ENCODE measurements at regions not wholly inside any gene's neighbourhood (a gene's known extent, or its start where the extent isn't known, plus 50 kb on each side); places are given as distances from the start of the nearest gene placed in this dataset.

- peaks cover 0 to 5% of the 10 kb centered on the region in 2 donors for H3K9me3 Mint-ChIP-seq
- no peak overlapping the region for H3K27ac Mint-ChIP-seq
- H3K36me3 Mint-ChIP-seq (ENCODE audit: insufficient read depth in 2 of 2) = peaks cover 0 to 2% of the 10 kb centered on the region in 2 donors
- ATAC-seq (replicated peaks in 1 of 2) (no peak), DNase-seq (no peak)
- H3K4me1 Mint-ChIP-seq (ENCODE audit: low read depth) = no peaks in the 10 kb centered on the region
- H3K4me3 Mint-ChIP-seq = no peak overlapping the region
- H3K27me3 Mint-ChIP-seq (ENCODE audit: low read depth) = peaks cover 6% of the 10 kb centered on the region
Measured at GRCh38 chr12:61860451-61860850, 399.8 kb upstream of the USP15 start.

- no peak for DNase-seq
- ATAC-seq (replicated peaks in 1 of 2) = no peak
- Mint-ChIP-seq H3K4me1 (ENCODE audit: low read depth) (no peaks in the 10 kb centered on the region), H3K36me3 (ENCODE audit: insufficient read depth in 2 of 2) (peaks cover 0 to 2% of the 10 kb centered on the region in 2 donors), H3K27ac (no peak overlapping the region), H3K27me3 (ENCODE audit: low read depth) (peaks cover 6% of the 10 kb centered on the region), H3K4me3 (no peak overlapping the region), H3K9me3 (peaks cover 0 to 4% of the 10 kb centered on the region in 2 donors)
Measured at GRCh38 chr12:61862986-61863385, 397.2 kb upstream of the USP15 start.

DNA sequence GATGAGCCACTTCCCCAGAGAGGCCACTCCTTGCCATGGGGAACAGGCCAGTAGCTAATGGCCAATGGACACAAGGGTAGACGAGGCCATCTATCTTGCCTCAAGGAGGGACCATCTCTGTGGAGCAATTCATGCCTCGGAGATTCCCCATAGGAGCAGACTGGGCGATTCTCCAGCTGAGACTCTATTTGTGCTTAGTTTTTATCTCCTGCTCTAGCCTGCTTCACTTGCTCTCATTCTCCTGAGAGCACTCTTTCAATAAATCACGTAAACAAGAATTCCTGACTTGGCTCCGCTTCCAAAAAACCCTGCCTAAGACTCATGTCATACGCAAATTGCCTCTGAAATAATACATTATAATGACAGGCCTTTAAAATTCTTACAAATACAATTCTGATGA lies 396.4 kb upstream of the USP15 start:
- Mint-ChIP-seq H3K27ac (no peak overlapping the region), H3K4me1 (ENCODE audit: low read depth) (no peaks in the 10 kb centered on the region), H3K9me3 (peaks cover 0 to 4% of the 10 kb centered on the region in 2 donors), H3K27me3 (ENCODE audit: low read depth) (peaks cover 6% of the 10 kb centered on the region), H3K4me3 (no peak overlapping the region), H3K36me3 (ENCODE audit: insufficient read depth in 2 of 2) (peaks cover 0 to 2% of the 10 kb centered on the region in 2 donors)
- ATAC-seq (replicated peaks in 1 of 2) (no peak), DNase-seq (no peak)

DNA sequence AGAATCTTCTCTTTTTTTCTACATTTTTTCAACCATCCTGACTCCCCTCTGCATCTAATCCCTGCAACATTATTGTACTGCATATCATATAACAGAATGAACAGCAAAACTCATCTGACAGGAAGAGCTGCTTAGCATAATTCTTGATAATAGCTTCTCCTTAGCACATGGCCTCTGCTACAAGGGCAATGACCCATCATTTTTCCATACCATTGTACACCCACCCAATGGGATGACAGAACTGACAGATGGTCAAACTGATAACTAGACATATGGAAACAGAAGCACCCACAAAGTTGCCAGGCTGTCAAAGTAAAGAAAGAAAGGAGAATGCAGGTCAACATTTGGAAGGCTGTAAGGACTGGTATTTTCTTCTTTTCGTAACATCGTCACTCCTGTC lies 390.4 kb upstream of the USP15 start:
- no peaks in the 10 kb centered on the region for H3K36me3 Mint-ChIP-seq (ENCODE audit: insufficient read depth in 2 of 2)
- no peaks in the 10 kb centered on the region for H3K9me3 Mint-ChIP-seq
- ATAC-seq (replicated peaks in 1 of 2) (no peak), DNase-seq (no peak)
- no peaks in the 10 kb centered on the region for H3K4me1 Mint-ChIP-seq (ENCODE audit: low read depth)
- no peaks in the 10 kb centered on the region for H3K27me3 Mint-ChIP-seq (ENCODE audit: low read depth)
- H3K27ac Mint-ChIP-seq = no peak overlapping the region
- no peak overlapping the region for H3K4me3 Mint-ChIP-seq

DNA sequence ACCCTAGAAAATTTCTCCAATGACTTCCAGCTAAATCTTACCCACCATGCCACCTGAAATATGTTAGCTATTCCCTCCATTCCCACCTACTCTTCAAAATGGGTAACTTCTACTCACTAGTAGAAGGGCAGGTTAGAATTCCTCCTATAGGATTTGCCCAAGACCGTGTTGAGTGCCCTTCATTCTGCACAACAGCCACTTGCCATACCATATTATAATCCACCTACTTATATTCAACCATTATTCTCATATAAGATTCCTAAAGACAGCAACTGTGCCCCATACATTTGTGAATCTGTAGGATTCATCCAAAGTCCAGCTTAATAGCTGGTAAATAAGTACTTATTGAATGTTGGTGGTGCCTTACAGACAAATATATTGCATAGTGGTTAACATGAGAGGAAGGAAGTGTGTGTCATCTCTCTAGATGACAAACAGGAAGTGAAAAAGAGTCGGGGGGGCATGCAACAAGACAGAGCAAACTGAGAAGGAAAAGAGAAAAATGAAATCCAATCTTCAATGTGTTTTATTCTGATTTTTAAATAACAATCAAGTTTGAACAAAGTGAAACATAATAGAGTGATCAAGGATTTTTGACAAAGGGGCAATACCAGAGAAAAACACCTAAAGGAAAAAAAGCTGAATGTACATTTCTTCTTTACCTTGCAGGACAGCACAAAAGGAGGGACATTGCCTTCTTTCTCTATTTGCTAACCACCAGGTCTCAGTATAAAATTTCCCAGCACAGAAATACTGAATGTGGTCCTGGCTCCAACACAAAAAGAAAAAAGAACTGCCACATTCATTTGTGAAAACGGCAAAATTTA lies 389.3 kb upstream of the USP15 start:
- H3K9me3 Mint-ChIP-seq = no peaks in the 10 kb centered on the region
- no peaks in the 10 kb centered on the region for H3K4me1 Mint-ChIP-seq (ENCODE audit: low read depth)
- H3K36me3 Mint-ChIP-seq (ENCODE audit: insufficient read depth in 2 of 2) = no peaks in the 10 kb centered on the region
- ATAC-seq (replicated peaks in 1 of 2) (peak; percentile 74 to 84), DNase-seq (peak; percentile 7 to 14)
- H3K27me3 Mint-ChIP-seq (ENCODE audit: low read depth) = no peaks in the 10 kb centered on the region
- no peak overlapping the region for H3K4me3 Mint-ChIP-seq
- no peak overlapping the region for H3K27ac Mint-ChIP-seq

DNA sequence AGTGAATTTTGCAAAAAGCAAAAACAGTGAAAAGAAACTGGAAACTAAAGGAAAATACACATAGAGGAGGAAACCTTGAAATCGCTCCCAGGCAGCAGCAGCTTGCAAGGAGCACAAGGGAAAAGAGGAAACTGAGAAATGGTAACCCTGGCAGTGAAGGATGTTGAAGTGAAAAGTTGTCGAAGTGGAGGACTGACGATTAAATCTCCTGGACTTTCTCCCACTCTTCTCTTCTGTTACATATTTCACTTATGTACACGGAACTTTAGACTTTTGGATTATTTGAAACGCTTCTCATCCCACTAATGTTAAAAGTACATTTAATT lies 388.8 kb upstream of the USP15 start:
- DNase-seq (no peak), ATAC-seq (replicated peaks in 1 of 2) (no peak)
- Mint-ChIP-seq H3K27ac (no peak overlapping the region), H3K27me3 (ENCODE audit: low read depth) (no peaks in the 10 kb centered on the region), H3K4me1 (ENCODE audit: low read depth) (no peaks in the 10 kb centered on the region), H3K9me3 (no peaks in the 10 kb centered on the region), H3K36me3 (ENCODE audit: insufficient read depth in 2 of 2) (no peaks in the 10 kb centered on the region), H3K4me3 (no peak overlapping the region)

- DNase-seq = no peak
- no peaks in the 10 kb centered on the region for H3K27me3 Mint-ChIP-seq (ENCODE audit: low read depth)
- ATAC-seq (replicated peaks in 1 of 2) = no peak
- H3K36me3 Mint-ChIP-seq (ENCODE audit: insufficient read depth in 2 of 2) = no peaks in the 10 kb centered on the region
- no peak overlapping the region for H3K4me3 Mint-ChIP-seq
- peaks cover 0 to 2% of the 10 kb centered on the region in 2 donors for H3K9me3 Mint-ChIP-seq
- H3K4me1 Mint-ChIP-seq (ENCODE audit: low read depth) = no peaks in the 10 kb centered on the region
- H3K27ac Mint-ChIP-seq = no peak overlapping the region
Measured at GRCh38 chr12:61879229-61879628, 381.0 kb upstream of the USP15 start.

DNA sequence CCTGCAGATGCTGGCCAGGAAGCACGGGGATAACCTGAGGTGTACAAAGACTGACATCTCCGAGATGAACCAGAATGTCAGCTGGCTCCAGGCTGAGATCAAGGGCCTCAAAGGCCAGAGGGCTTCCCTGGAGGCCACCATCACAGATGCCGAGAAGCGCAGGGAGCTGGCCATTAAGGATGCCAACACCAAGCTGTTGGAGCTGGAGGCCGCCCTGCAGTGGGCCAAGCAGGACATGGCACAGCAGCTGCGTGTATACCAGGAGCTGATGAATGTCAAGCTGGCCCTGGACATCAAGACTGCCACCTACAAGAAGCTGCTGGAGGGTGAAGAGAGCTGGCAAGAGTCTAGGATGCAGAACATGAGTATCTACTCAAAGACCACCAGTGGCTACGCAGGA lies 380.0 kb upstream of the USP15 start:
- Mint-ChIP-seq H3K9me3 (peaks cover 0 to 2% of the 10 kb centered on the region in 2 donors), H3K27ac (no peak overlapping the region), H3K36me3 (ENCODE audit: insufficient read depth in 2 of 2) (no peaks in the 10 kb centered on the region), H3K4me3 (no peak overlapping the region), H3K27me3 (ENCODE audit: low read depth) (no peaks in the 10 kb centered on the region), H3K4me1 (ENCODE audit: low read depth) (no peaks in the 10 kb centered on the region)
- no peak for DNase-seq
- ATAC-seq (replicated peaks in 1 of 2) = no peak

GRCh38 chr12:61891632-61892031 lies 368.6 kb upstream of the USP15 start:
- Mint-ChIP-seq H3K4me1 (ENCODE audit: low read depth) (no peaks in the 10 kb centered on the region), H3K27ac (no peak overlapping the region), H3K9me3 (peaks cover 2% of the 10 kb centered on the region in 2 donors), H3K4me3 (no peak overlapping the region), H3K36me3 (ENCODE audit: insufficient read depth in 2 of 2) (no peaks in the 10 kb centered on the region), H3K27me3 (ENCODE audit: low read depth) (no peaks in the 10 kb centered on the region)
- ATAC-seq (replicated peaks in 1 of 2) (no peak), DNase-seq (no peak)

DNA sequence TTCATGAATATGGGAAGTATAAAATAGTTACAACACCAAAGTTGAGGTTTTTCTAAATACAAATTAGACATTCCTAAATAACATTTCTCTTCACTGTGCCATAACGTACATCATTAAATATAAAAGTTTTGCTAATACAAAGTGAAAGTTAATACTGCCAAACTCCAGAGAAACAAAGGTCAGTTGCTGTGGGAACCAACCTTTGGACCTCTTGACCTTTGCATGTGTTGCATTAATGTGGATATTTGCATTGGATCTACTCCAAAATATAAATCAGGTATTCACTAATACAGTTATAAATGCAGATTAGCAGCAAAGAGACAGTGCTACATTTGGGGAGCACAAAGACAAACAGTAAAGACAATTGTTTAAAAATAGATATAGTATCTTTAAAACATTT lies 366.0 kb upstream of the USP15 start:
- Mint-ChIP-seq H3K36me3 (ENCODE audit: insufficient read depth in 2 of 2) (peaks cover 3 to 5% of the 10 kb centered on the region in 2 donors), H3K9me3 (peaks cover 7% of the 10 kb centered on the region in 2 donors), H3K27ac (no peak overlapping the region), H3K27me3 (ENCODE audit: low read depth) (no peaks in the 10 kb centered on the region), H3K4me1 (ENCODE audit: low read depth) (no peaks in the 10 kb centered on the region), H3K4me3 (no peak overlapping the region)
- no peak for DNase-seq
- ATAC-seq (replicated peaks in 1 of 2) = no peak

DNA sequence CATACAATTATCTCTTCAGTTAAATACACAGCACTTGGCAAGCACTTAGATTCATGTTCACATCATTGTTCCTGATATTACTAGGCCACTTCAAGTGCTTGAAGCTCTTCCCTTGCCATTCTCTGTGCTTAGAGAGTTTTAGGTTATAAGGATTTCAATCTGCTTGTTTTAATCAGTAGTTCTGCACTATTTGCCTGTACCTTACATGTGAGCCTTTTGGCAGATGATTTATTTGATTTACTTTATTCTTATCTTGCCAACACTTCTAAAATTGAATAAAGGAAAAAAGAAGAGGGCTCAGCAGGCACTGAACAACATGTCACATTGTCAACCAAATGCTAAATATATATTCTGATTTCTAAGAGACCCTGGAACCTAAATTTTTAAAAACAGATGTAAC lies 363.8 kb upstream of the USP15 start:
- DNase-seq = no peak
- peaks cover 3 to 6% of the 10 kb centered on the region in 2 donors for H3K36me3 Mint-ChIP-seq (ENCODE audit: insufficient read depth in 2 of 2)
- no peaks in the 10 kb centered on the region for H3K4me1 Mint-ChIP-seq (ENCODE audit: low read depth)
- peaks cover 6 to 7% of the 10 kb centered on the region in 2 donors for H3K9me3 Mint-ChIP-seq
- H3K4me3 Mint-ChIP-seq = no peak overlapping the region
- ATAC-seq (replicated peaks in 1 of 2) = no peak
- H3K27me3 Mint-ChIP-seq (ENCODE audit: low read depth) = no peaks in the 10 kb centered on the region
- no peak overlapping the region for H3K27ac Mint-ChIP-seq

DNA sequence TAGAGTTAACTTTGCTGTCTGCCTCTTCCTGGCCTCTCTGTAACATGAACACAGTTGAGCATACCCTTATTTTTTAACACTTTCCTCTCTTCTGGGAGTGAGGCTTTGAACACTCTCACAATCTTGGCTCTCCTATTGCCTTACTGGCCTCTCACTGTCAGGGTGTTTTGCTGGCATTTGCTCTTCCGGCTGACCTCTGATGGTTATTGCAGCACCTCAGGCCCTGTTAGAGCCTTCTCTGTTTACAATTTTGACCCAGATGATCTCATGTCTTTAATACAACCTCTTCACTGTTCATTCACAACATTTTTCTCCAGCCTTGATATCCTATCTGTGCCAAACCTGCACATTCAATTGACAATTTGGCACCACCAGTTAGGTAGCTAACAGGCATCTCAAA lies 357.8 kb upstream of the USP15 start:
- H3K36me3 Mint-ChIP-seq (ENCODE audit: insufficient read depth in 2 of 2) = peaks cover 3 to 6% of the 10 kb centered on the region in 2 donors
- DNase-seq = no peak
- H3K4me1 Mint-ChIP-seq (ENCODE audit: low read depth) = no peaks in the 10 kb centered on the region
- no peak overlapping the region for H3K4me3 Mint-ChIP-seq
- no peak overlapping the region for H3K27ac Mint-ChIP-seq
- peaks cover 6 to 16% of the 10 kb centered on the region in 2 donors for H3K9me3 Mint-ChIP-seq
- H3K27me3 Mint-ChIP-seq (ENCODE audit: low read depth) = no peaks in the 10 kb centered on the region
- ATAC-seq (replicated peaks in 1 of 2) = no peak

DNA sequence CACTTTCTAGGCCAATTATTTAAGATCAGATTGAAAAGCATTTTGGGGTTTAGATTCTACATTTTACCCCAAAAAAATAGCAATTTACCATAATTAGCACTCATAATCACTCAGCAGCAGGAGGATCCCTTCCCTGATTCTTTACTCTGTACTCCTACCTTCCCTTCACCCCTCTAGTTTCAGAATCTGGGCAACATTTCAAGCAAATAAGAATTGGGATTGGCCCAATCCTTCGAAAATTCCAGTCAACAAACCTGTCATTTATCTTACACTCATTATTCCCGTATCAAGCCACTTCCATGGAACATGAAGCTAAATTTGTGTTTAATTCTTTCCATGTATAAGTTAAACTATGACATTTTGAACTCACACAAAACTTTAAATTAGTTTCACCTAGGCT lies 349.1 kb upstream of the USP15 start:
- H3K36me3 Mint-ChIP-seq (ENCODE audit: insufficient read depth in 2 of 2) = no peaks in the 10 kb centered on the region
- H3K27me3 Mint-ChIP-seq (ENCODE audit: low read depth) = no peaks in the 10 kb centered on the region
- ATAC-seq (replicated peaks in 1 of 2) (no peak), DNase-seq (no peak)
- H3K9me3 Mint-ChIP-seq = peaks cover 0 to 8% of the 10 kb centered on the region in 2 donors
- H3K27ac Mint-ChIP-seq = no peak overlapping the region
- H3K4me3 Mint-ChIP-seq = no peak overlapping the region
- no peaks in the 10 kb centered on the region for H3K4me1 Mint-ChIP-seq (ENCODE audit: low read depth)

DNA sequence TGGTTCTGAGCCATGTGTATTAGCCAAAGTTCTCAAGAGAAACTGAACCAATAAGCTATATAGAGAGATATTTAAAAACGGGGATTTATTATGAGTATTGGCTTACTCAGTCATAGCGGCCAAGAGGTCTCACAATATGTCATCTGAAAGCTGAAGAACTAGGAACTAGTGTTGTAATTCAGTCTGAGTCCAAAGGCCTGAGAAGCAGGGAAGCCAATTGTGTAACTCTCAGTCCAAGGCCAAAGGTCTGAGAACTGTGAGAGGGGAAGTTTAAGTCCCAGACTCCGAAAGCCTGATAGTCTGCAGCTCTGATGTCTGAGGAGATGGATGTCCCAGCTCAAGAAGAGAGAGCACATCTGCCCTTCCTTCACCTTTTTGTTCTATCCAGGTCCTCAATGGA lies 344.8 kb upstream of the USP15 start:
- no peak overlapping the region for H3K27ac Mint-ChIP-seq
- H3K27me3 Mint-ChIP-seq (ENCODE audit: low read depth) = no peaks in the 10 kb centered on the region
- no peak overlapping the region for H3K4me3 Mint-ChIP-seq
- no peaks in the 10 kb centered on the region for H3K9me3 Mint-ChIP-seq
- DNase-seq = no peak
- H3K36me3 Mint-ChIP-seq (ENCODE audit: insufficient read depth in 2 of 2) = no peaks in the 10 kb centered on the region
- ATAC-seq (replicated peaks in 1 of 2) = no peak
- H3K4me1 Mint-ChIP-seq (ENCODE audit: low read depth) = no peaks in the 10 kb centered on the region

Measured in activated T-cell treated with anti-CD3 and anti-CD28 coated beads, Interleukin-2, amount 50 U/mL, for 72 hours (primary cell).